Fibroblast of villous mesenchyme (primary cell): ENCODE measurements at regions not wholly inside any gene's neighbourhood (a gene's known extent, or its start where the extent isn't known, plus 50 kb on each side); places are given as distances from the start of the nearest gene placed in this dataset.

Source experiments
- DNase-seq: peaks from one replicate; pipeline ENCODE4 v3.0.0-alpha.2; 2010; ENCODE audit warnings: low read depth
- H3K4me3 ChIP-seq: 2 replicates; pipeline ENCODE4 v1.5.1; 2011; ENCODE audit warnings: low read depth, mild to moderate bottlenecking, low read length
- CTCF ChIP-seq: IDR thresholded peaks from 2 replicates; pipeline ENCODE4 v1.5.1; 2012; ENCODE audit warnings: low read depth, mild to moderate bottlenecking, low read length; ENCODE audit not compliant: insufficient read depth

- no peak overlapping the region for H3K4me3 ChIP-seq
- TF ChIP-seq CTCF: no peak
- no peak for DNase-seq
These were observed 68.3 kb upstream of the NPAS1 start for GRCh38 chr19:46951171-46951986.

GRCh38 chr19:46952874-46953273 is 66.8 kb upstream of the NPAS1 start:
- TF ChIP-seq CTCF: no peak
- H3K4me3 ChIP-seq: no peak overlapping the region
- no peak for DNase-seq

GRCh38 chr19:46953955-46954501 is 65.6 kb upstream of the NPAS1 start:
- no peak overlapping the region for H3K4me3 ChIP-seq
- TF ChIP-seq CTCF: no peak

GRCh38 chr19:46954502-46954992 is 65.1 kb upstream of the NPAS1 start:
- H3K4me3 ChIP-seq: no peak overlapping the region
- no peak for DNase-seq
- no peak for TF ChIP-seq CTCF

More at GRCh38 chr19:46953955-46954501, 65.6 kb upstream of the NPAS1 start:
- DNase-seq: no peak

- DNase-seq: peak; percentile 69
- TF ChIP-seq CTCF: no peak
- no peak overlapping the region for H3K4me3 ChIP-seq
These were observed 64.4 kb upstream of the NPAS1 start for GRCh38 chr19:46954993-46955812.

- TF ChIP-seq CTCF: no peak
- no peak overlapping the region for H3K4me3 ChIP-seq
- DNase-seq: no peak
These were observed 63.7 kb upstream of the NPAS1 start for GRCh38 chr19:46955813-46956371.
